Nephron progenitor cell (in vitro differentiated cells): ENCODE measurements at regions not wholly inside any gene's neighbourhood (a gene's known extent, or its start where the extent isn't known, plus 50 kb on each side); places are given as distances from the start of the nearest gene placed in this dataset.

Experiments
- DNase-seq: peaks from one replicate; pipeline ENCODE4 v3.0.0; 2021
- H3K27ac Mint-ChIP-seq: 2 replicates; pipeline ENCODE4 v1.8.0; 2021; ENCODE audit warnings: mild to moderate bottlenecking, moderate library complexity, mixed read lengths
- H3K27me3 Mint-ChIP-seq: 2 replicates; pipeline ENCODE4 v1.8.0; 2021; ENCODE audit warnings: mild to moderate bottlenecking, low read depth, mixed read lengths; ENCODE audit not compliant: poor library complexity
- H3K36me3 Mint-ChIP-seq: 2 replicates; pipeline ENCODE4 v1.8.0; 2021; ENCODE audit warnings: low read depth, mixed read lengths
- H3K4me1 Mint-ChIP-seq: 2 replicates; pipeline ENCODE4 v1.8.0; 2021; ENCODE audit warnings: mixed read lengths
- H3K4me3 Mint-ChIP-seq: 2 replicates; pipeline ENCODE4 v1.8.0; 2021; ENCODE audit warnings: mild to moderate bottlenecking, moderate library complexity, mixed read lengths
- H3K9me3 Mint-ChIP-seq: 2 replicates; pipeline ENCODE4 v1.8.0; 2021; ENCODE audit warnings: mild to moderate bottlenecking, moderate library complexity, mixed read lengths
- CTCF ChIP-seq: fragments of 200-600 bp; sonication (generic); IDR thresholded peaks from 2 replicates; pipeline ENCODE4 v1.5.0; 2021; ENCODE audit warnings: antibody characterized with exemption

- Mint-ChIP-seq H3K27me3 (peaks cover 4% of the 10 kb centered on the region), H3K4me3 (no peak overlapping the region), H3K9me3 (peaks cover 3% of the 10 kb centered on the region), H3K27ac (no peak overlapping the region), H3K36me3 (no peaks in the 10 kb centered on the region), H3K4me1 (peaks cover 8% of the 10 kb centered on the region)
- TF ChIP-seq CTCF: no peak
- no peak for DNase-seq
Observed at GRCh38 chr14:51481643-51482042, 170.1 kb upstream of the FRMD6 start.

- TF ChIP-seq CTCF: no peak
- Mint-ChIP-seq H3K36me3 (no peaks in the 10 kb centered on the region), H3K4me1 (peaks cover 8% of the 10 kb centered on the region)
Observed at GRCh38 chr14:51482102-51482501, 169.6 kb upstream of the FRMD6 start.

GRCh38 chr14:51484485-51484884 lies 167.2 kb upstream of the FRMD6 start:
- H3K4me3 Mint-ChIP-seq: no peak overlapping the region
- H3K27ac Mint-ChIP-seq: no peak overlapping the region
- H3K9me3 Mint-ChIP-seq: peaks cover 3% of the 10 kb centered on the region
- TF ChIP-seq CTCF: no peak
- DNase-seq: no peak
- H3K36me3 Mint-ChIP-seq: no peaks in the 10 kb centered on the region
- peaks cover 8% of the 10 kb centered on the region for H3K4me1 Mint-ChIP-seq
- H3K27me3 Mint-ChIP-seq: peaks cover 4% of the 10 kb centered on the region

More at GRCh38 chr14:51482102-51482501, 169.6 kb upstream of the FRMD6 start:
- peaks cover 3% of the 10 kb centered on the region for H3K9me3 Mint-ChIP-seq
- peaks cover 4% of the 10 kb centered on the region for H3K27me3 Mint-ChIP-seq
- H3K27ac Mint-ChIP-seq: no peak overlapping the region
- no peak for DNase-seq
- H3K4me3 Mint-ChIP-seq: no peak overlapping the region

GRCh38 chr14:51485733-51486132 lies 166.0 kb upstream of the FRMD6 start:
- Mint-ChIP-seq H3K36me3 (no peaks in the 10 kb centered on the region), H3K4me3 (no peak overlapping the region), H3K9me3 (peaks cover 3% of the 10 kb centered on the region), H3K27ac (no peak overlapping the region), H3K27me3 (peaks cover 4% of the 10 kb centered on the region), H3K4me1 (peaks cover 8% of the 10 kb centered on the region)
- DNase-seq: no peak
- no peak for TF ChIP-seq CTCF

GRCh38 chr14:51487848-51488247 lies 163.9 kb upstream of the FRMD6 start:
- Mint-ChIP-seq H3K27me3 (peaks cover 4% of the 10 kb centered on the region), H3K4me1 (peaks cover 19% of the 10 kb centered on the region), H3K36me3 (no peaks in the 10 kb centered on the region), H3K9me3 (no peaks in the 10 kb centered on the region), H3K27ac (no peak overlapping the region), H3K4me3 (no peak overlapping the region)
- TF ChIP-seq CTCF: no peak
- DNase-seq: no peak

- H3K4me3 Mint-ChIP-seq: no peak overlapping the region
- DNase-seq: no peak
- TF ChIP-seq CTCF: no peak
- H3K27ac Mint-ChIP-seq: no peak overlapping the region
- H3K4me1 Mint-ChIP-seq: peaks cover 19% of the 10 kb centered on the region
- H3K9me3 Mint-ChIP-seq: peaks cover 5% of the 10 kb centered on the region
- no peaks in the 10 kb centered on the region for H3K27me3 Mint-ChIP-seq
- H3K36me3 Mint-ChIP-seq: no peaks in the 10 kb centered on the region
Observed at GRCh38 chr14:51488569-51489220, 163.0 kb upstream of the FRMD6 start.
